ENCODE measurements at regions not wholly inside any gene's neighbourhood (a gene's known extent, or its start where the extent isn't known, plus 50 kb on each side); places are given as distances from the start of the nearest gene placed in this dataset.

DNA sequence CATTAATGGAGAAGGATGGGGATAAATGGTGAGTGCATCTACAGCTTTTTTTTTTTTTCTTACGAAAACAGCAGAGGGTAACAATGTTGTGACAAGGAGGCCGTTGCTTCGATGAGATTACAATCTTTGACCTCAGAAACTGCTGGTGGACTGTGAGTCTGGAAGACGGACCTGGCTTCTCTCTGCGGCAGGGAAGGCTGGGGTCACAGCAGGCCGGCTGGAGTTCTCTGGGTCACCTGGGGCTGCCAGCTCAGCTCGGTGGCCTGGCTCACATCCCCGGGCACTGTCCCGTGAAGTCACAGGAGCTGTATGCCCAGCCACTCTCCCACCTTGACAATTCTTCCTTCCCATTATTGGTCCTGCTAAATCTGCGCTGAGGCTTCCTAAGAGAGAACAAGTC lies 160.8 kb downstream of the ACKR3 start:
- TF ChIP-seq ZNF423 (CRISPR knock-in tag; IDR thresholded peaks at IDR 0.05) (no peak), SP1 (CRISPR knock-in tag; conservative IDR thresholded peaks at IDR 0.05) (no peak), JUN (CRISPR knock-in tag; IDR thresholded peaks at IDR 0.05) (no peak), CTCF (IDR thresholded peaks at IDR 0.05) (no peak)
